ENCODE measurements at regions not wholly inside any gene's neighbourhood (a gene's known extent, or its start where the extent isn't known, plus 50 kb on each side); places are given as distances from the start of the nearest gene placed in this dataset.

DNA sequence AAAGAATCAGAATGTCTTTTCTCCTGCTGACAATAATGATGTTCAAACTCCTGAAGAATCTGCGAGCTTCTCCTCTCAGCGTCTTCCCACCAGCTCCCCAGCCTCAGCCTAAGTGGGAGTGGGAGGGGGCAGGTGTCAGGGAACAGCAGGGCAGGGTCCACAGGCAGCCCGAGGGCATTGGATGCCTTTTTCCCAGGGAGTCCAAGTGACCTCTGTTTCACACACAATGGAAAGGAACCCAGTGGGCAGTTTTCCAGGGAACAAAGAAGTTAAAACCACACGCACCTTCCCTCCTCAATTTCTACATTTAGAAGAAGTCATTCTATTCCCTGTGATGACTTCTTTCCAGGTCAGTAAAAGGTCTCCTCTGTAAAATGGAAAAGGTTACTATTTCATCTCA lies 278.5 kb downstream of the PARM1 start:
- TF ChIP-seq CTCF (IDR thresholded peaks at IDR 0.05): no peak
- TF ChIP-seq POLR2A (IDR thresholded peaks at IDR 0.05): no peak

Data from lower leg skin (tissue), 3 donors.